ENCODE measurements at regions not wholly inside any gene's neighbourhood (a gene's known extent, or its start where the extent isn't known, plus 50 kb on each side); places are given as distances from the start of the nearest gene placed in this dataset.
A peak's percentile ranks its signal among the peaks of the same experiment; 100 is the strongest.

- 91 to 95% methylated on average over 1 of the region's 1 CpG for WGBS, 2 donors
- no peak for TF ChIP-seq CTCF (IDR thresholded peaks at IDR 0.05)
- no peak overlapping the region for H3K27ac ChIP-seq
- H3K9me3 ChIP-seq = no peaks in the 10 kb centered on the region
- ATAC-seq (no peak), DNase-seq (no peak)
- intact Hi-C loops (cut with DNase I) = no loop called here
- no peak overlapping the region for H3K4me3 ChIP-seq
- H3K36me3 ChIP-seq = no peaks in the 10 kb centered on the region
- H3K4me1 ChIP-seq = peaks cover 0 to 23% (median 0%) of the 10 kb centered on the region in 9 donors
- no peaks in the 10 kb centered on the region for H3K27me3 ChIP-seq
Measured at GRCh38 chr5:33316773-33317172, 124.0 kb upstream of the TARS1 start.

GRCh38 chr5:33317271-33317670, 123.5 kb upstream of the TARS1 start:
- no peaks in the 10 kb centered on the region for H3K36me3 ChIP-seq
- no peak overlapping the region for H3K27ac ChIP-seq
- WGBS, 2 donors = 87 to 88% methylated on average over 2 of the region's 2 CpGs
- H3K4me1 ChIP-seq = peaks cover 0 to 23% (median 0%) of the 10 kb centered on the region in 9 donors
- DNase-seq (no peak), ATAC-seq (no peak)
- no peak overlapping the region for H3K4me3 ChIP-seq
- no peak for TF ChIP-seq CTCF (IDR thresholded peaks at IDR 0.05)
- H3K27me3 ChIP-seq = no peaks in the 10 kb centered on the region
- intact Hi-C loops (cut with DNase I) = no loop called here
- no peaks in the 10 kb centered on the region for H3K9me3 ChIP-seq

GRCh38 chr5:33319151-33319550, 121.6 kb upstream of the TARS1 start:
- DNase-seq (no peak), ATAC-seq (no peak)
- intact Hi-C loops (cut with DNase I) = no loop called here
- Histone ChIP-seq H3K27ac (peak overlapping the region in 2 of 10 donors; percentile 55 to 80), H3K4me3 (no peak overlapping the region), H3K36me3 (no peaks in the 10 kb centered on the region), H3K27me3 (no peaks in the 10 kb centered on the region), H3K4me1 (peaks cover 0 to 23% (median 0%) of the 10 kb centered on the region in 9 donors), H3K9me3 (no peaks in the 10 kb centered on the region)
- WGBS, 2 donors = 76 to 87% methylated on average over 1 of the region's 1 CpG
- TF ChIP-seq CTCF (IDR thresholded peaks at IDR 0.05) = no peak

GRCh38 chr5:33319841-33320240, 120.9 kb upstream of the TARS1 start:
- H3K36me3 ChIP-seq = no peaks in the 10 kb centered on the region
- TF ChIP-seq CTCF (IDR thresholded peaks at IDR 0.05) = no peak
- H3K4me3 ChIP-seq = no peak overlapping the region
- DNase-seq (no peak), ATAC-seq (peak in 2 of 8 donors; percentile 15 to 26)
- WGBS, 2 donors = 43 to 53% methylated on average over 1 of the region's 1 CpG
- H3K27ac ChIP-seq = peak overlapping the region in 6 of 10 donors; percentile 16 to 80 (median 34)
- H3K27me3 ChIP-seq = no peaks in the 10 kb centered on the region
- intact Hi-C loops (cut with DNase I) = no loop called here
- H3K4me1 ChIP-seq = peaks cover 0 to 23% (median 0%) of the 10 kb centered on the region in 9 donors
- H3K9me3 ChIP-seq = no peaks in the 10 kb centered on the region

All from heart right ventricle (tissue), 16 donors.